K562 (cell line): ENCODE measurements at regions not wholly inside any gene's neighbourhood (a gene's known extent, or its start where the extent isn't known, plus 50 kb on each side); places are given as distances from the start of the nearest gene placed in this dataset.

Source experiments
- ATAC-seq: fragments of 200-7000 bp; cut with Tn5 transposase; 3 replicates; pipeline ENCODE4 v1.9.1; 2020; ENCODE audit warnings: moderate library complexity
- BruUV-seq: library from RNA; stranded (reverse); fragments of 400-500 nt; replicated peaks from 2 replicates; lab custom pipeline; 2021; lab: Mats Ljungman, UMichigan
- CTCF ChIA-PET: fragments of 300-600 bp; formaldehyde crosslinking; extraction: SDS; loops from one replicate; lab custom pipeline; 2021; ENCODE audit warnings: low intra/inter-chr PET ratio; lab: Yijun Ruan, JAX
- POLR2A ChIA-PET: fragments of 300-600, 350-650 bp; sonication (Branson Sonifier 250); formaldehyde crosslinking; extraction: SDS; loops from one replicate; lab custom pipeline; 2021; ENCODE audit warnings: antibody characterized with exemption, inconsistent platforms; lab: Yijun Ruan, JAX
- DNase-seq, 4 experiments: peaks; one replicate each; pipeline versions ENCODE4 v3.0.0 to v3.0.0-alpha.2; 2011 to 2018; ENCODE audit warnings: low spot score in 3 of 4, mixed read lengths in 3 of 4; ENCODE audit errors: extremely low read depth in 1 of 4
- FAIRE-seq: peaks from 2 replicates; lab custom pipeline; 2011; peaks lifted over from hg19 to GRCh38; lab: Jason Lieb, UNC
- H2AFZ ChIP-seq: 2 replicates; pipeline ENCODE4 v1.6.0; 2011; ENCODE audit warnings: low read depth, low read length, control low read depth, inconsistent platforms
- H3K27ac ChIP-seq: fragments of 200-600 bp; 3 replicates; pipeline ENCODE4 v1.8.0; 2011; ENCODE audit warnings: low read depth, mild to moderate bottlenecking, control low read depth, inconsistent platforms, low read length, moderate library complexity, mixed read lengths; ENCODE audit errors: extremely low read depth
- H3K27me3 ChIP-seq, 2 experiments: fragments of 300-600 bp in 1 of 2; 2 replicates in 1 of 2; 3 replicates in 1 of 2; pipeline versions ENCODE4 v1.6.0 to v1.8.0; 2011; ENCODE audit warnings: inconsistent platforms in 2 of 2, low read length in 2 of 2, mild to moderate bottlenecking in 1 of 2, mixed read lengths in 1 of 2, moderate library complexity in 1 of 2; ENCODE audit not compliant: control insufficient read depth in 2 of 2, insufficient read depth in 2 of 2
- H3K36me3 ChIP-seq: fragments of 300-600 bp; 3 replicates; pipeline ENCODE4 v1.8.0; 2011; ENCODE audit warnings: mild to moderate bottlenecking, low read length, inconsistent platforms; ENCODE audit not compliant: control insufficient read depth, insufficient read depth
- H3K4me1 ChIP-seq, 2 experiments: fragments of 200-600 bp in 1 of 2; replicated peaks in 1 of 2; 2 replicates in 1 of 2; 3 replicates in 1 of 2; pipeline versions ENCODE4 v1.5.1 to v1.8.0; 2011; ENCODE audit warnings: inconsistent platforms in 2 of 2, low read length in 2 of 2, mild to moderate bottlenecking in 1 of 2, mixed read lengths in 1 of 2, moderate library complexity in 1 of 2; ENCODE audit not compliant: control insufficient read depth in 2 of 2, insufficient read depth in 2 of 2
- H3K4me2 ChIP-seq: 2 replicates; pipeline ENCODE4 v1.6.1; 2011; ENCODE audit warnings: low read length, control low read depth, inconsistent platforms, mixed read lengths; ENCODE audit not compliant: insufficient read depth
- H3K4me3 ChIP-seq: fragments of 200-600 bp; sonication (generic), shearing (Covaris generic); 2 replicates; pipeline ENCODE4 v1.5.1; 2016; ENCODE audit warnings: control low read depth, inconsistent platforms
- H3K79me2 ChIP-seq: fragments of 200-600 bp; 3 replicates; pipeline ENCODE4 v1.8.0; 2011; ENCODE audit warnings: low read length, inconsistent platforms; ENCODE audit not compliant: control insufficient read depth, insufficient read depth
- H3K9ac ChIP-seq, 2 experiments: 2 replicates each; pipeline versions ENCODE4 v1.6.0 to v1.6.1; 2011; ENCODE audit warnings: low read depth in 2 of 2, low read length in 2 of 2, control low read depth in 1 of 2, inconsistent platforms in 1 of 2, mild to moderate bottlenecking in 1 of 2, mixed read lengths in 1 of 2; ENCODE audit not compliant: insufficient read depth in 1 of 2
- H3K9me1 ChIP-seq: one replicate; pipeline ENCODE4 v1.6.0; 2011; ENCODE audit warnings: inconsistent platforms, mild to moderate bottlenecking, low read length, moderate library complexity; ENCODE audit not compliant: control insufficient read depth, insufficient read depth
- H3K9me3 ChIP-seq: replicated peaks from 2 replicates; pipeline ENCODE4 v1.5.1; 2011; ENCODE audit warnings: low read depth, low read length, inconsistent platforms; ENCODE audit not compliant: control insufficient read depth, insufficient read depth
- H4K20me1 ChIP-seq: replicated peaks from 2 replicates; pipeline ENCODE4 v1.6.1; 2011; ENCODE audit warnings: low read length, inconsistent platforms, mixed read lengths; ENCODE audit not compliant: control insufficient read depth, insufficient read depth
- CAMTA2 ChIP-seq: fragments of 250-450 bp; sonication (Bioruptor Pico); conservative IDR thresholded peaks from 2 replicates; pipeline ENCODE4 v1.5.1; 2022
- FOXK1 ChIP-seq: sonication (generic); formaldehyde crosslinking; IDR thresholded peaks from 2 replicates; pipeline ENCODE4 v1.8.0; 2022; ENCODE audit warnings: missing genetic modification reagents, mild to moderate bottlenecking, borderline replicate concordance
- NR0B1 ChIP-seq: fragments of 450-650 bp; IDR thresholded peaks from one replicate; pipeline ENCODE4 v1.6.1; 2018; ENCODE audit warnings: mild to moderate bottlenecking, moderate library complexity; ENCODE audit not compliant: partially characterized antibody
- PYGO2 ChIP-seq: fragments of 450-650 bp; IDR thresholded peaks from 2 replicates; pipeline ENCODE4 v1.6.1; 2016; ENCODE audit warnings: mild to moderate bottlenecking, missing genetic modification characterization, moderate library complexity, missing compliant biosample characterization
- WHSC1 ChIP-seq: IDR thresholded peaks from one replicate; pipeline ENCODE4 v1.6.1; 2012; ENCODE audit warnings: low read length, control low read depth, inconsistent platforms
- ZNF551 ChIP-seq: fragments of 250-450 bp; sonication (Bioruptor Pico); IDR thresholded peaks from 2 replicates; pipeline ENCODE4 v1.5.0; 2021; ENCODE audit warnings: mild to moderate bottlenecking, moderate library complexity
- ZNF766 ChIP-seq: fragments of 200-800 bp; sonication (Bioruptor generic); conservative IDR thresholded peaks from 2 replicates; pipeline ENCODE4 v1.6.1; 2016; ENCODE audit warnings: missing genetic modification characterization, missing compliant biosample characterization
- WGBS: fragments of 100-300 bp; shearing (Covaris generic); methylation state at CpG from one replicate; pipeline ENCODE4 v1.1.6; 2016; ENCODE audit warnings: low coverage, mixed read lengths; ENCODE audit not compliant: insufficient coverage; ENCODE audit errors: missing lambda C conversion rate; 5-methylcytosine and 5-hydroxymethylcytosine counted together
- in situ Hi-C: fragments of 300-500 bp; cut with MboI; formaldehyde crosslinking; loops from 4 replicates; pipeline ENCODE4 v1.15.0; 2018; ENCODE audit warnings: inconsistent platforms, mixed read lengths
- intact Hi-C: fragments of 100-400 bp; cut with micrococcal nuclease; formaldehyde crosslinking; loops from 2 replicates; pipeline ENCODE4 v1.14.2; 2022
- TF ChIP-seq, protein P1 (sequence below): fragments of 250-450 bp; sonication (Bioruptor Pico); IDR thresholded peaks from 2 replicates; pipeline ENCODE4 v1.8.0; 2021; ENCODE audit warnings: moderate library complexity, mild to moderate bottlenecking, inconsistent platforms
- TF ChIP-seq, protein P2 (sequence below): fragments of 250-450 bp; sonication (Bioruptor Pico); IDR thresholded peaks from 2 replicates; pipeline ENCODE4 v1.8.0; 2021; ENCODE audit warnings: mild to moderate bottlenecking, moderate library complexity
- TF ChIP-seq, protein P3 (sequence below): fragments of 200-400 bp; formaldehyde crosslinking; IDR thresholded peaks from 2 replicates; pipeline ENCODE4 v1.6.1; 2017; ENCODE audit warnings: mild to moderate bottlenecking, low read depth, low read length, moderate library complexity

- TF ChIP-seq CAMTA2 (CRISPR knock-in tag) (no peak), ZNF551 (CRISPR knock-in tag) (no peak), PYGO2 (tag) (no peak)
- TF ChIP-seq, protein P1, sequence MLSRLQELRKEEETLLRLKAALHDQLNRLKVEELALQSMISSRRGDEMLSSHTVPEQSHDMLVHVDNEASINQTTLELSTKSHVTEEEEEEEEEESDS (CRISPR knock-in tag), result no peak
- TF ChIP-seq, all 486 proteins: peak for 0
- ChIA-PET POLR2A (no interaction called here), CTCF (no interaction called here)
- no peak overlapping the region for H3K4me2 ChIP-seq
- no peak for DNase-seq
- in situ Hi-C loops (no loop called here), intact Hi-C loops (loop anchor here (2.0 to 5.0 kb wide), 3 partner anchors 61 to 493 kb away; no protein-coding TSS in a partner anchor)
- BruUV-seq, result no TSS peak
- H3K4me1 ChIP-seq, result no peaks in the 10 kb centered on the region; a peak in 1 of 5 replicates
- no peaks in the 10 kb centered on the region for H3K36me3 ChIP-seq
- no peaks in the 10 kb centered on the region for H3K79me2 ChIP-seq
- no peaks in the 10 kb centered on the region for H3K9me1 ChIP-seq
- WGBS, result 4% methylated on average over 2 of the region's 2 CpGs
- H3K9ac ChIP-seq, result no peak overlapping the region
- H2AFZ ChIP-seq, result no peak overlapping the region
- FAIRE-seq, result no peak
- H3K27me3 ChIP-seq, result peaks cover 0 to 18% of the 10 kb centered on the region in 2 experiments; a peak in 4 of 5 replicates
- H3K9me3 ChIP-seq, result no peaks in the 10 kb centered on the region
- H3K27ac ChIP-seq, result no peak overlapping the region
- H3K4me3 ChIP-seq, result no peak overlapping the region
- H4K20me1 ChIP-seq, result no peaks in the 10 kb centered on the region
- no peak for ATAC-seq
These were observed 108.8 kb upstream of the RPL34 start for GRCh38 chr4:108511618-108512017.

- no TSS peak for BruUV-seq
- FAIRE-seq, result no peak
- in situ Hi-C loops, result no loop called here
- TF ChIP-seq, protein P2, sequence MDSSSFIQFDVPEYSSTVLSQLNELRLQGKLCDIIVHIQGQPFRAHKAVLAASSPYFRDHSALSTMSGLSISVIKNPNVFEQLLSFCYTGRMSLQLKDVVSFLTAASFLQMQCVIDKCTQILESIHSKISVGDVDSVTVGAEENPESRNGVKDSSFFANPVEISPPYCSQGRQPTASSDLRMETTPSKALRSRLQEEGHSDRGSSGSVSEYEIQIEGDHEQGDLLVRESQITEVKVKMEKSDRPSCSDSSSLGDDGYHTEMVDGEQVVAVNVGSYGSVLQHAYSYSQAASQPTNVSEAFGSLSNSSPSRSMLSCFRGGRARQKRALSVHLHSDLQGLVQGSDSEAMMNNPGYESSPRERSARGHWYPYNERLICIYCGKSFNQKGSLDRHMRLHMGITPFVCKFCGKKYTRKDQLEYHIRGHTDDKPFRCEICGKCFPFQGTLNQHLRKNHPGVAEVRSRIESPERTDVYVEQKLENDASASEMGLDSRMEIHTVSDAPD, result no peak
- TF ChIP-seq, protein P3, sequence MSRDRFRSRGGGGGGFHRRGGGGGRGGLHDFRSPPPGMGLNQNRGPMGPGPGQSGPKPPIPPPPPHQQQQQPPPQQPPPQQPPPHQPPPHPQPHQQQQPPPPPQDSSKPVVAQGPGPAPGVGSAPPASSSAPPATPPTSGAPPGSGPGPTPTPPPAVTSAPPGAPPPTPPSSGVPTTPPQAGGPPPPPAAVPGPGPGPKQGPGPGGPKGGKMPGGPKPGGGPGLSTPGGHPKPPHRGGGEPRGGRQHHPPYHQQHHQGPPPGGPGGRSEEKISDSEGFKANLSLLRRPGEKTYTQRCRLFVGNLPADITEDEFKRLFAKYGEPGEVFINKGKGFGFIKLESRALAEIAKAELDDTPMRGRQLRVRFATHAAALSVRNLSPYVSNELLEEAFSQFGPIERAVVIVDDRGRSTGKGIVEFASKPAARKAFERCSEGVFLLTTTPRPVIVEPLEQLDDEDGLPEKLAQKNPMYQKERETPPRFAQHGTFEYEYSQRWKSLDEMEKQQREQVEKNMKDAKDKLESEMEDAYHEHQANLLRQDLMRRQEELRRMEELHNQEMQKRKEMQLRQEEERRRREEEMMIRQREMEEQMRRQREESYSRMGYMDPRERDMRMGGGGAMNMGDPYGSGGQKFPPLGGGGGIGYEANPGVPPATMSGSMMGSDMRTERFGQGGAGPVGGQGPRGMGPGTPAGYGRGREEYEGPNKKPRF, result no peak
- TF ChIP-seq ZNF766 (CRISPR knock-in tag), result no peak
- TF ChIP-seq FOXK1 (CRISPR knock-in tag), result no peak
- TF ChIP-seq NR0B1, result no peak
- no peak for TF ChIP-seq WHSC1
These were observed 118.0 kb upstream of the RPL34 start for GRCh38 chr4:108502356-108502755.

More at GRCh38 chr4:108502356-108502755, 118.0 kb upstream of the RPL34 start:
- DNase-seq, result no peak
- Histone ChIP-seq H3K4me2 (no peak overlapping the region), H2AFZ (no peak overlapping the region), H4K20me1 (no peaks in the 10 kb centered on the region), H3K9me3 (0 out of 2 replicates have a peak, but pooled peaks cover 3% of the 10 kb centered on the region), H3K27ac (no peak overlapping the region), H3K27me3 (no peaks in the 10 kb centered on the region), H3K9me1 (no peaks in the 10 kb centered on the region), H3K36me3 (no peaks in the 10 kb centered on the region), H3K4me1 (no peaks in the 10 kb centered on the region), H3K9ac (no peak overlapping the region), H3K4me3 (no peak overlapping the region), H3K79me2 (no peaks in the 10 kb centered on the region)
- ATAC-seq, result no peak
- ChIA-PET POLR2A (no interaction called here), CTCF (no interaction called here)
- intact Hi-C loops, result no loop called here
- WGBS, result 3% methylated on average over 2 of the region's 2 CpGs
